Smooth muscle cell (in vitro differentiated cells): ENCODE measurements at regions not wholly inside any gene's neighbourhood (a gene's known extent, or its start where the extent isn't known, plus 50 kb on each side); places are given as distances from the start of the nearest gene placed in this dataset.
"Not testable (repeated sequence)": the region's sequence is repeated elsewhere in the genome, so short reads cannot be mapped to it uniquely, and the experiment has no call there.

Experiments used
- DNase-seq: peaks from one replicate; lab custom pipeline; 2025; ENCODE audit not compliant: unreplicated experiment; lab: John Stamatoyannopoulos, UW
- H2AFZ ChIP-seq: fragments of 200-600 bp; sonication (generic); 2 replicates; pipeline ENCODE4 v1.6.0; 2016; ENCODE audit warnings: antibody characterized with exemption, low read depth, mild to moderate bottlenecking
- H3F3A ChIP-seq: fragments of 200-600 bp; sonication (generic); 2 replicates; pipeline ENCODE4 v1.6.0; 2017; ENCODE audit warnings: antibody characterized with exemption, low read depth
- H3K27ac ChIP-seq: fragments of 200-600 bp; sonication (generic); 2 replicates; pipeline ENCODE4 v1.5.1; 2016; ENCODE audit warnings: low read depth, mild to moderate bottlenecking
- H3K27me3 ChIP-seq: fragments of 200-600 bp; sonication (generic); 2 replicates; pipeline ENCODE4 v1.6.1; 2016; ENCODE audit warnings: low read depth, mild to moderate bottlenecking
- H3K36me3 ChIP-seq: fragments of 200-600 bp; sonication (generic); 2 replicates; pipeline ENCODE4 v1.5.1; 2016; ENCODE audit warnings: low read depth
- H3K4me1 ChIP-seq: fragments of 200-600 bp; sonication (generic); 2 replicates; pipeline ENCODE4 v1.5.1; 2016; ENCODE audit warnings: low read depth
- H3K4me2 ChIP-seq: fragments of 200-600 bp; sonication (generic); 2 replicates; pipeline ENCODE4 v1.6.0; 2016; ENCODE audit warnings: mild to moderate bottlenecking
- H3K4me3 ChIP-seq: fragments of 200-600 bp; sonication (generic); 2 replicates; pipeline ENCODE4 v1.5.1; 2016; ENCODE audit warnings: mild to moderate bottlenecking
- H3K79me2 ChIP-seq: fragments of 200-600 bp; sonication (generic); 2 replicates; pipeline ENCODE4 v1.6.0; 2016; ENCODE audit warnings: low read depth, mild to moderate bottlenecking
- H3K9ac ChIP-seq: fragments of 200-600 bp; sonication (generic); 2 replicates; pipeline ENCODE4 v1.6.0; 2016; ENCODE audit warnings: low read depth
- H3K9me3 ChIP-seq: fragments of 200-600 bp; sonication (generic); replicated peaks from 2 replicates; pipeline ENCODE4 v1.5.1; 2016; ENCODE audit warnings: low read depth
- H4K20me1 ChIP-seq: fragments of 200-600 bp; sonication (generic); 2 replicates; pipeline ENCODE4 v1.6.0; 2016; ENCODE audit warnings: low read depth
- CTCF ChIP-seq: fragments of 200-600 bp; sonication (generic); IDR thresholded peaks from 2 replicates; pipeline ENCODE4 v1.5.1; 2017; ENCODE audit warnings: borderline replicate concordance, mild to moderate bottlenecking, antibody characterized with exemption; ENCODE audit not compliant: insufficient read depth, poor library complexity, severe bottlenecking
- WGBS: methylation state at CpG from one replicate; pipeline ENCODE4 v1.1.7; 2016; ENCODE audit warnings: low lambda C conversion rate; 5-methylcytosine and 5-hydroxymethylcytosine counted together

- H4K20me1 ChIP-seq, result no peaks in the 10 kb centered on the region
- H3K4me1 ChIP-seq, result no peaks in the 10 kb centered on the region
- no peak overlapping the region for H3K27ac ChIP-seq
- no peak overlapping the region for H3K4me2 ChIP-seq
- 71% methylated on average over 2 of the region's 2 CpGs for WGBS
- H3K79me2 ChIP-seq, result no peaks in the 10 kb centered on the region
- H3K27me3 ChIP-seq, result no peaks in the 10 kb centered on the region
- DNase-seq, result no peak
- no peaks in the 10 kb centered on the region for H3K36me3 ChIP-seq
- H3K9me3 ChIP-seq, result no peaks in the 10 kb centered on the region
- no peak for TF ChIP-seq CTCF
- no peak overlapping the region for H2AFZ ChIP-seq
- H3K9ac ChIP-seq, result no peak overlapping the region
- H3F3A ChIP-seq, result no peaks in the 10 kb centered on the region
- no peak overlapping the region for H3K4me3 ChIP-seq
Observed at GRCh38 chr5:152477536-152477935, 72.5 kb upstream of the NMUR2 start.

GRCh38 chr5:152479866-152480265 is 74.8 kb upstream of the NMUR2 start:
- not testable (repeated sequence) for H3K27me3 ChIP-seq, H4K20me1 ChIP-seq, H3K4me3 ChIP-seq, H3F3A ChIP-seq, H3K79me2 ChIP-seq, H3K27ac ChIP-seq, DNase-seq, H2AFZ ChIP-seq, H3K4me1 ChIP-seq, H3K9ac ChIP-seq, H3K4me2 ChIP-seq, H3K9me3 ChIP-seq, H3K36me3 ChIP-seq
- 91% methylated on average over 22 of the region's 35 CpGs for WGBS

- not testable (repeated sequence) for H3K4me1 ChIP-seq, H4K20me1 ChIP-seq, H3K4me3 ChIP-seq, H2AFZ ChIP-seq, H3K79me2 ChIP-seq, H3K27me3 ChIP-seq, H3F3A ChIP-seq, H3K4me2 ChIP-seq, DNase-seq, H3K9ac ChIP-seq, H3K36me3 ChIP-seq, H3K27ac ChIP-seq, H3K9me3 ChIP-seq
- WGBS, result 95% methylated on average over 12 of the region's 12 CpGs
Observed at GRCh38 chr5:152480677-152481076, 75.6 kb upstream of the NMUR2 start.

GRCh38 chr5:152487130-152487529 is 82.1 kb upstream of the NMUR2 start:
- Histone ChIP-seq H3K9me3 (no peaks in the 10 kb centered on the region), H3K4me3 (no peak overlapping the region), H3K9ac (no peak overlapping the region), H3K79me2 (no peaks in the 10 kb centered on the region), H2AFZ (no peak overlapping the region), H3K4me2 (no peak overlapping the region), H3K4me1 (no peaks in the 10 kb centered on the region), H3F3A (no peaks in the 10 kb centered on the region), H3K27me3 (no peaks in the 10 kb centered on the region), H4K20me1 (no peaks in the 10 kb centered on the region), H3K27ac (no peak overlapping the region), H3K36me3 (no peaks in the 10 kb centered on the region)
- 92% methylated on average over 5 of the region's 5 CpGs for WGBS
- TF ChIP-seq CTCF, result no peak
- no peak for DNase-seq

- WGBS, result 94% methylated on average over 2 of the region's 2 CpGs
- no peak for DNase-seq
- TF ChIP-seq CTCF, result no peak
Observed at GRCh38 chr5:152488869-152489268, 83.8 kb upstream of the NMUR2 start.

More at GRCh38 chr5:152488869-152489268, 83.8 kb upstream of the NMUR2 start:
- H3K9me3 ChIP-seq, result no peaks in the 10 kb centered on the region
- no peak overlapping the region for H3K4me2 ChIP-seq
- no peaks in the 10 kb centered on the region for H3K79me2 ChIP-seq
- no peaks in the 10 kb centered on the region for H3K36me3 ChIP-seq
- H3F3A ChIP-seq, result no peaks in the 10 kb centered on the region
- no peak overlapping the region for H3K9ac ChIP-seq
- no peak overlapping the region for H3K27ac ChIP-seq
- H4K20me1 ChIP-seq, result no peaks in the 10 kb centered on the region
- H3K4me3 ChIP-seq, result no peak overlapping the region
- H3K4me1 ChIP-seq, result no peaks in the 10 kb centered on the region
- H3K27me3 ChIP-seq, result no peaks in the 10 kb centered on the region
- H2AFZ ChIP-seq, result no peak overlapping the region
